ENCODE measurements at regions not wholly inside any gene's neighbourhood (a gene's known extent, or its start where the extent isn't known, plus 50 kb on each side); places are given as distances from the start of the nearest gene placed in this dataset.
A peak's percentile ranks its signal among the peaks of the same experiment; 100 is the strongest.

DNA sequence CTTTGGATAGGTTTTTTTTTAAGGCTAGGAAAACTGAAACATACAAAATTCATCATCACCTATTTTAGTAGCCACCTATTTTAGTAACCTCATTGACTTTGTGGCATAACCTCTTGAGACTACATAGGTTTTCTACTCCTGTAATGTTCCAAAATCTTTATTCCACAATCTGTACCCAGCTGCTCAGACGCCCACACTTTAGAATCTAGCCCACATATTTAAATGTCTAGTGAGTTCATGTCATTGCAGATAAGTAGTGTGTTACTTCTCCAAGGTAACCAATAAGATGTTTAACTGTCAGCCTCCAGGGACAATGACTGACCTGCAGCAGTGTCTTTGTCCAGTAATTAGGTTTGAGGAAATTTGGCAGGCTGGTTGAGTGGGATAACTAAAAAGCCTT lies 330.2 kb downstream of the MZT1 start (continued):
- TF ChIP-seq, protein P1, sequence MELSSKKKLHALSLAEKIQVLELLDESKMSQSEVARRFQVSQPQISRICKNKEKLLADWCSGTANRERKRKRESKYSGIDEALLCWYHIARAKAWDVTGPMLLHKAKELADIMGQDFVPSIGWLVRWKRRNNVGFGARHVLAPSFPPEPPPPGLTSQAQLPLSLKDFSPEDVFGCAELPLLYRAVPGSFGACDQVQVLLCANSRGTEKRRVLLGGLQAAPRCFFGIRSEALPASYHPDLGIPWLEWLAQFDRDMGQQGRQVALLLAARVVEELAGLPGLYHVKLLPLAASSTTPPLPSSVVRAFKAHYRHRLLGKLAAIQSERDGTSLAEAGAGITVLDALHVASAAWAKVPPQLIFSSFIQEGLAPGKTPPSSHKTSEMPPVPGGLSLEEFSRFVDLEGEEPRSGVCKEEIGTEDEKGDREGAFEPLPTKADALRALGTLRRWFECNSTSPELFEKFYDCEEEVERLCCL (CRISPR knock-in tag; IDR thresholded peaks at IDR 0.05; ENCODE audit: borderline replicate concordance) = no peak
- TF ChIP-seq SETDB1 (CRISPR knock-in tag; IDR thresholded peaks at IDR 0.05; ENCODE audit: borderline replicate concordance) (no peak), NRL (CRISPR knock-in tag; IDR thresholded peaks at IDR 0.05; ENCODE audit: borderline replicate concordance) (no peak), HNF4A (CRISPR knock-in tag; IDR thresholded peaks at IDR 0.05) (no peak), HHEX (CRISPR knock-in tag; IDR thresholded peaks at IDR 0.05) (no peak)

DNA sequence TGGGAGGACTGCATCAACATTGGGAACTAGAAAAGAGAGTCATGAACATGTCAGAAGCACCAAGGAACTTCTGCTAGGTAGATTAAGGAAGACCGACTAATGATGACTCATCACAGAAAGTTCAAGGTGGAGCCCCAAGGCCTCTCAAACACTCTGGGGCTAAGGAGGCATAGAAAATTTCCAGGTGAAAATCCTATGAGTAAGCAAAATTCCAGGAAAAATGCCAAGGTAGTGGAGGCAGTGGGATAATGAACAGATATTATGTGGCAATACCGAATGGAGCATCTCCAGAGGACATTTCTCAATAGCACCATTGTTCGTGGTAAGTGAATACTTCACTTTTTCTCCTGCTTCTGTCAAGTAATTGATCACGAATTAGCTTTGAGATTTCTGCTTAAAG lies 336.5 kb downstream of the MZT1 start:
- BruUV-seq (replicated peaks) = no TSS peak
- DNase-seq (ENCODE audit: low spot score) = peak; percentile 10
- POLR2A ChIA-PET = no interaction called here
- CTCF ChIA-PET (ENCODE audit: low intra/inter-chr PET ratio, low total read pairs) = no interaction called here
- Histone ChIP-seq H4K20me1 (ENCODE audit: insufficient read depth, low read length) (no peaks in the 10 kb centered on the region), H3K9me3 (ENCODE audit: low read length) (no peaks in the 10 kb centered on the region), H3K79me2 (ENCODE audit: insufficient read depth, low read length) (no peaks in the 10 kb centered on the region), H3K4me3 (replicated peaks in 1 of 3; ENCODE audit: insufficient read depth in 1 of 3, low read depth in 2 of 3, low read length in 3 of 3) (no peak overlapping the region), H3K27me3 (ENCODE audit: control insufficient read depth in 1 of 2, insufficient read depth in 2 of 2, low read length in 2 of 2) (no peaks in the 10 kb centered on the region), H2AFZ (ENCODE audit: low read length) (no peak overlapping the region), H3K4me1 (ENCODE audit: insufficient read depth, low read length) (peaks cover 9% of the 10 kb centered on the region; the same call in 1 of the 2 replicates), H3K4me2 (ENCODE audit: low read depth, low read length) (no peak overlapping the region), H3K36me3 (replicated peaks in 1 of 2; ENCODE audit: control insufficient read depth in 1 of 2, insufficient read depth in 2 of 2, low read length in 2 of 2) (no peaks in the 10 kb centered on the region), H3K9ac (ENCODE audit: insufficient read depth, low read depth, low read length) (no peak overlapping the region), H3K27ac (ENCODE audit: extremely low read length, insufficient read depth, low read length) (no peak overlapping the region)
- in situ Hi-C loops (cut with HindIII; ENCODE audit: extremely low pct_ligation_motif_present, low pct_unique_long_range_greater_than_20kb) (no loop called here), intact Hi-C loops (cut with micrococcal nuclease; ENCODE audit: unreplicated experiment) (loop anchor here (10.0 kb wide), 1 partner anchor 154 kb away; no protein-coding TSS in a partner anchor)
- no peak for ATAC-seq
- FAIRE-seq = no peak
- WGBS (ENCODE audit: low lambda C conversion rate) = 21% methylated on average over 4 of the region's 4 CpGs
- TF ChIP-seq FOSL2 (CRISPR knock-in tag; IDR thresholded peaks at IDR 0.05) (peak; percentile 62), SSRP1 (CRISPR knock-in tag; IDR thresholded peaks at IDR 0.05) (no peak), SOX13 (IDR thresholded peaks at IDR 0.05) (no peak), SOX13 (CRISPR knock-in tag; conservative IDR thresholded peaks at IDR 0.05 in 1 of 2, IDR thresholded peaks at IDR 0.05 in 1 of 2) (peak in 1 of 2 experiments; percentile 72; a peak in 2 of 4 replicates), JARID2 (CRISPR knock-in tag; IDR thresholded peaks at IDR 0.05; ENCODE audit: insufficient replicate concordance) (no peak), ZMYM3 (CRISPR knock-in tag; IDR thresholded peaks at IDR 0.05) (no peak), SRY (CRISPR knock-in tag; IDR thresholded peaks at IDR 0.05) (no peak), KLF13 (CRISPR knock-in tag; IDR thresholded peaks at IDR 0.05) (no peak), TBL1XR1 (IDR thresholded peaks at IDR 0.05; ENCODE audit: borderline replicate concordance, low read length, partially characterized antibody) (no peak), ZFP41 (CRISPR knock-in tag; IDR thresholded peaks at IDR 0.05; ENCODE audit: borderline replicate concordance) (no peak), ZFP36L2 (CRISPR knock-in tag; IDR thresholded peaks at IDR 0.05) (no peak), TBP (CRISPR knock-in tag; IDR thresholded peaks at IDR 0.05) (no peak), CEBPB (IDR thresholded peaks at IDR 0.05; ENCODE audit: borderline replicate concordance, low read depth, low read length) (peak; percentile 76), MAFF (IDR thresholded peaks at IDR 0.05; ENCODE audit: low read depth, low read length) (peak; percentile 75), ZNF256 (CRISPR knock-in tag; conservative IDR thresholded peaks at IDR 0.05) (no peak)
- TF ChIP-seq, protein P2, sequence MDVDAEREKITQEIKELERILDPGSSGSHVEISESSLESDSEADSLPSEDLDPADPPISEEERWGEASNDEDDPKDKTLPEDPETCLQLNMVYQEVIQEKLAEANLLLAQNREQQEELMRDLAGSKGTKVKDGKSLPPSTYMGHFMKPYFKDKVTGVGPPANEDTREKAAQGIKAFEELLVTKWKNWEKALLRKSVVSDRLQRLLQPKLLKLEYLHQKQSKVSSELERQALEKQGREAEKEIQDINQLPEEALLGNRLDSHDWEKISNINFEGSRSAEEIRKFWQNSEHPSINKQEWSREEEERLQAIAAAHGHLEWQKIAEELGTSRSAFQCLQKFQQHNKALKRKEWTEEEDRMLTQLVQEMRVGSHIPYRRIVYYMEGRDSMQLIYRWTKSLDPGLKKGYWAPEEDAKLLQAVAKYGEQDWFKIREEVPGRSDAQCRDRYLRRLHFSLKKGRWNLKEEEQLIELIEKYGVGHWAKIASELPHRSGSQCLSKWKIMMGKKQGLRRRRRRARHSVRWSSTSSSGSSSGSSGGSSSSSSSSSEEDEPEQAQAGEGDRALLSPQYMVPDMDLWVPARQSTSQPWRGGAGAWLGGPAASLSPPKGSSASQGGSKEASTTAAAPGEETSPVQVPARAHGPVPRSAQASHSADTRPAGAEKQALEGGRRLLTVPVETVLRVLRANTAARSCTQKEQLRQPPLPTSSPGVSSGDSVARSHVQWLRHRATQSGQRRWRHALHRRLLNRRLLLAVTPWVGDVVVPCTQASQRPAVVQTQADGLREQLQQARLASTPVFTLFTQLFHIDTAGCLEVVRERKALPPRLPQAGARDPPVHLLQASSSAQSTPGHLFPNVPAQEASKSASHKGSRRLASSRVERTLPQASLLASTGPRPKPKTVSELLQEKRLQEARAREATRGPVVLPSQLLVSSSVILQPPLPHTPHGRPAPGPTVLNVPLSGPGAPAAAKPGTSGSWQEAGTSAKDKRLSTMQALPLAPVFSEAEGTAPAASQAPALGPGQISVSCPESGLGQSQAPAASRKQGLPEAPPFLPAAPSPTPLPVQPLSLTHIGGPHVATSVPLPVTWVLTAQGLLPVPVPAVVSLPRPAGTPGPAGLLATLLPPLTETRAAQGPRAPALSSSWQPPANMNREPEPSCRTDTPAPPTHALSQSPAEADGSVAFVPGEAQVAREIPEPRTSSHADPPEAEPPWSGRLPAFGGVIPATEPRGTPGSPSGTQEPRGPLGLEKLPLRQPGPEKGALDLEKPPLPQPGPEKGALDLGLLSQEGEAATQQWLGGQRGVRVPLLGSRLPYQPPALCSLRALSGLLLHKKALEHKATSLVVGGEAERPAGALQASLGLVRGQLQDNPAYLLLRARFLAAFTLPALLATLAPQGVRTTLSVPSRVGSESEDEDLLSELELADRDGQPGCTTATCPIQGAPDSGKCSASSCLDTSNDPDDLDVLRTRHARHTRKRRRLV (CRISPR knock-in tag; IDR thresholded peaks at IDR 0.05) = no peak
